ENCODE measurements at regions not wholly inside any gene's neighbourhood (a gene's known extent, or its start where the extent isn't known, plus 50 kb on each side); places are given as distances from the start of the nearest gene placed in this dataset.

GRCh38 chr6:139556532-139556931, 182.1 kb upstream of the CITED2 start:
- no peaks in the 10 kb centered on the region for H3K4me1 ChIP-seq (replicated peaks in 1 of 2)
- no peak for DNase-seq
- no peak for TF ChIP-seq CTCF (IDR thresholded peaks at IDR 0.05)
- no peak for TF ChIP-seq POLR2A (IDR thresholded peaks at IDR 0.05)
- H3K36me3 ChIP-seq (replicated peaks in 1 of 2): no peaks in the 10 kb centered on the region
- no peak overlapping the region for H3K27ac ChIP-seq
- H3K9me3 ChIP-seq (replicated peaks in 1 of 3): peaks cover 0 to 4% (median 0%) of the 10 kb centered on the region in 3 donors
- intact Hi-C loops (cut with DNase I): no loop called here
- H3K27me3 ChIP-seq: no peaks in the 10 kb centered on the region
- no peak overlapping the region for H3K4me3 ChIP-seq

GRCh38 chr6:139553916-139554315, 179.5 kb upstream of the CITED2 start:
- WGBS, 4 donors: 68 to 80% (median 79%) methylated on average over 7 of the region's 7 CpGs
- no peaks in the 10 kb centered on the region for H3K36me3 ChIP-seq (replicated peaks in 1 of 2)
- intact Hi-C loops (cut with DNase I): no loop called here
- H3K27me3 ChIP-seq: no peaks in the 10 kb centered on the region
- H3K4me3 ChIP-seq: no peak overlapping the region
- DNase-seq: no peak
- H3K9me3 ChIP-seq (replicated peaks in 1 of 3): no peaks in the 10 kb centered on the region
- no peaks in the 10 kb centered on the region for H3K4me1 ChIP-seq (replicated peaks in 1 of 2)
- H3K27ac ChIP-seq: no peak overlapping the region
- TF ChIP-seq CTCF (IDR thresholded peaks at IDR 0.05): no peak
- no peak for TF ChIP-seq POLR2A (IDR thresholded peaks at IDR 0.05)

GRCh38 chr6:139551376-139551775, 176.9 kb upstream of the CITED2 start:
- 82 to 88% (median 86%) methylated on average over 2 of the region's 2 CpGs for WGBS, 4 donors
- DNase-seq: no peak
- intact Hi-C loops (cut with DNase I): no loop called here
- H3K9me3 ChIP-seq (replicated peaks in 1 of 3): no peaks in the 10 kb centered on the region
- H3K4me1 ChIP-seq (replicated peaks in 1 of 2): peaks cover 0 to 7% of the 10 kb centered on the region in 2 donors
- TF ChIP-seq POLR2A (IDR thresholded peaks at IDR 0.05) (no peak), CTCF (IDR thresholded peaks at IDR 0.05) (no peak)
- no peaks in the 10 kb centered on the region for H3K36me3 ChIP-seq (replicated peaks in 1 of 2)
- no peak overlapping the region for H3K27ac ChIP-seq
- no peaks in the 10 kb centered on the region for H3K27me3 ChIP-seq
- no peak overlapping the region for H3K4me3 ChIP-seq

GRCh38 chr6:139550361-139550760, 175.9 kb upstream of the CITED2 start:
- DNase-seq: no peak
- 85 to 99% (median 88%) methylated on average over 3 of the region's 3 CpGs for WGBS, 4 donors

More at GRCh38 chr6:139550361-139550760, 175.9 kb upstream of the CITED2 start:
- Histone ChIP-seq H3K4me3 (no peak overlapping the region), H3K27ac (no peak overlapping the region), H3K27me3 (no peaks in the 10 kb centered on the region), H3K4me1 (replicated peaks in 1 of 2) (peaks cover 8 to 17% of the 10 kb centered on the region in 2 donors), H3K36me3 (replicated peaks in 1 of 2) (no peaks in the 10 kb centered on the region), H3K9me3 (replicated peaks in 1 of 3) (no peaks in the 10 kb centered on the region)
- intact Hi-C loops (cut with DNase I): no loop called here
- no peak for TF ChIP-seq CTCF (IDR thresholded peaks at IDR 0.05)
- TF ChIP-seq POLR2A (IDR thresholded peaks at IDR 0.05): no peak
